Vagina (tissue), 2 donors: ENCODE measurements at regions not wholly inside any gene's neighbourhood (a gene's known extent, or its start where the extent isn't known, plus 50 kb on each side); places are given as distances from the start of the nearest gene placed in this dataset.
"Not testable (repeated sequence)": the region's sequence is repeated elsewhere in the genome, so short reads cannot be mapped to it uniquely, and the experiment has no call there.

Source experiments
- DNase-seq, 2 donors: peaks; one replicate each; pipeline ENCODE4 v3.0.0-alpha.2; 2017; ENCODE audit errors: extremely low spot score in 2 of 2
- H3K27ac ChIP-seq: fragments of 200-600 bp; sonication (generic); one replicate; pipeline ENCODE4 v1.5.1; 2019
- H3K27me3 ChIP-seq: fragments of 200-600 bp; sonication (generic); one replicate; pipeline ENCODE4 v1.5.1; 2019
- H3K36me3 ChIP-seq, 2 donors: fragments of 200-600 bp; sonication (generic); one replicate each; pipeline ENCODE4 v1.5.1; 2017 to 2019
- H3K4me1 ChIP-seq: fragments of 200-600 bp; sonication (generic); one replicate; pipeline ENCODE4 v1.5.1; 2019
- H3K4me3 ChIP-seq, 2 donors: fragments of 200-600 bp; sonication (generic); 1 replicate in 1 of 2; 2 replicates in 1 of 2; pipeline ENCODE4 v1.5.1; 2016 to 2019
- H3K9me3 ChIP-seq: fragments of 200-600 bp; sonication (generic); one replicate; pipeline ENCODE4 v1.5.1; 2019
- CTCF ChIP-seq, 3 experiments: fragments of 450-650 bp in 2 of 3; fragments of 200-600 bp in 1 of 3; sonication (generic) in 1 of 3; IDR thresholded peaks; one replicate each; pipeline ENCODE4 v1.5.1; 2017 to 2019; ENCODE audit warnings: antibody characterized with exemption in 3 of 3, mild to moderate bottlenecking in 2 of 3, moderate library complexity in 2 of 3
- POLR2A ChIP-seq, 2 donors: fragments of 450-650 bp; IDR thresholded peaks; one replicate each; pipeline ENCODE4 v1.6.1; 2017; ENCODE audit warnings: antibody characterized with exemption in 2 of 2, mild to moderate bottlenecking in 2 of 2, moderate library complexity in 2 of 2
- POLR2AphosphoS5 ChIP-seq, 2 donors: sonication (generic); formaldehyde crosslinking; IDR thresholded peaks; one replicate each; pipeline ENCODE4 v1.9.0; 2017; ENCODE audit warnings: antibody characterized with exemption in 2 of 2, mild to moderate bottlenecking in 2 of 2, low read depth in 1 of 2; ENCODE audit not compliant: insufficient read depth in 1 of 2
- intact Hi-C: fragments of 100-400 bp; cut with DNase I; formaldehyde crosslinking; loops from one replicate; pipeline ENCODE4 v1.15.1; 2023

- Histone ChIP-seq H3K36me3 (no peaks in the 10 kb centered on the region), H3K27me3 (no peaks in the 10 kb centered on the region), H3K9me3 (no peaks in the 10 kb centered on the region), H3K27ac (no peak overlapping the region), H3K4me1 (peaks cover 9% of the 10 kb centered on the region), H3K4me3 (no peak overlapping the region)
- DNase-seq = no peak
- intact Hi-C loops = no loop called here
- TF ChIP-seq POLR2AphosphoS5 (IDR thresholded peaks at IDR 0.05; ENCODE audit: insufficient read depth in 1 of 2, low read depth in 1 of 2) (no peak), POLR2A (IDR thresholded peaks at IDR 0.05) (no peak), CTCF (IDR thresholded peaks at IDR 0.05) (no peak)
Measured at GRCh38 chr1:192880231-192880630, 71.4 kb downstream of the RGS2 start.

GRCh38 chr1:192884241-192884640 lies 75.4 kb downstream of the RGS2 start:
- peaks cover 9% of the 10 kb centered on the region for H3K4me1 ChIP-seq
- no peak overlapping the region for H3K27ac ChIP-seq
- intact Hi-C loops = no loop called here
- TF ChIP-seq POLR2AphosphoS5 (IDR thresholded peaks at IDR 0.05; ENCODE audit: insufficient read depth in 1 of 2, low read depth in 1 of 2) = no peak
- TF ChIP-seq POLR2A (IDR thresholded peaks at IDR 0.05) = no peak
- no peak for TF ChIP-seq CTCF (IDR thresholded peaks at IDR 0.05)
- no peaks in the 10 kb centered on the region for H3K9me3 ChIP-seq
- H3K27me3 ChIP-seq = no peaks in the 10 kb centered on the region
- no peaks in the 10 kb centered on the region for H3K36me3 ChIP-seq
- DNase-seq = no peak
- H3K4me3 ChIP-seq = no peak overlapping the region

- H3K36me3 ChIP-seq, H3K27ac ChIP-seq, H3K4me1 ChIP-seq, H3K4me3 ChIP-seq, H3K9me3 ChIP-seq, H3K27me3 ChIP-seq, intact Hi-C loops, DNase-seq: not testable (repeated sequence)
Measured at GRCh38 chr1:192885387-192885786, 76.5 kb downstream of the RGS2 start.

- DNase-seq = no peak
- no peak overlapping the region for H3K27ac ChIP-seq
- H3K4me1 ChIP-seq = peaks cover 9% of the 10 kb centered on the region
- H3K36me3 ChIP-seq = no peaks in the 10 kb centered on the region
- TF ChIP-seq CTCF (IDR thresholded peaks at IDR 0.05) (no peak), POLR2A (IDR thresholded peaks at IDR 0.05) (no peak), POLR2AphosphoS5 (IDR thresholded peaks at IDR 0.05; ENCODE audit: insufficient read depth in 1 of 2, low read depth in 1 of 2) (no peak)
- no peaks in the 10 kb centered on the region for H3K9me3 ChIP-seq
- intact Hi-C loops = no loop called here
- no peak overlapping the region for H3K4me3 ChIP-seq
- H3K27me3 ChIP-seq = no peaks in the 10 kb centered on the region
Measured at GRCh38 chr1:192887426-192887825, 78.6 kb downstream of the RGS2 start.

- Histone ChIP-seq H3K27me3 (no peaks in the 10 kb centered on the region), H3K4me3 (no peak overlapping the region), H3K27ac (no peak overlapping the region), H3K4me1 (peaks cover 9% of the 10 kb centered on the region), H3K36me3 (no peaks in the 10 kb centered on the region), H3K9me3 (no peaks in the 10 kb centered on the region)
- intact Hi-C loops = no loop called here
- no peak for DNase-seq
- TF ChIP-seq CTCF (IDR thresholded peaks at IDR 0.05) = no peak
- TF ChIP-seq POLR2AphosphoS5 (IDR thresholded peaks at IDR 0.05; ENCODE audit: insufficient read depth in 1 of 2, low read depth in 1 of 2) = no peak
- TF ChIP-seq POLR2A (IDR thresholded peaks at IDR 0.05) = no peak
Measured at GRCh38 chr1:192888574-192888973, 79.7 kb downstream of the RGS2 start.

- intact Hi-C loops = no loop called here
- DNase-seq = no peak
- H3K27ac ChIP-seq = no peak overlapping the region
Measured at GRCh38 chr1:192889082-192889481, 80.2 kb downstream of the RGS2 start.

More at GRCh38 chr1:192889082-192889481, 80.2 kb downstream of the RGS2 start:
- H3K27me3 ChIP-seq = no peaks in the 10 kb centered on the region
- no peak for TF ChIP-seq POLR2A (IDR thresholded peaks at IDR 0.05)
- TF ChIP-seq POLR2AphosphoS5 (IDR thresholded peaks at IDR 0.05; ENCODE audit: insufficient read depth in 1 of 2, low read depth in 1 of 2) = no peak
- TF ChIP-seq CTCF (IDR thresholded peaks at IDR 0.05) = no peak
- no peaks in the 10 kb centered on the region for H3K36me3 ChIP-seq
- H3K4me3 ChIP-seq = no peak overlapping the region
- H3K4me1 ChIP-seq = peaks cover 9% of the 10 kb centered on the region
- H3K9me3 ChIP-seq = no peaks in the 10 kb centered on the region
